ENCODE measurements at regions not wholly inside any gene's neighbourhood (a gene's known extent, or its start where the extent isn't known, plus 50 kb on each side); places are given as distances from the start of the nearest gene placed in this dataset.

- Histone ChIP-seq H3K27me3 (replicated peaks) (no peaks in the 10 kb centered on the region), H3K27ac (no peak overlapping the region), H3K4me3 (ENCODE audit: low read depth, low read length) (no peak overlapping the region), H3K36me3 (replicated peaks) (no peaks in the 10 kb centered on the region)
- in situ Hi-C loops (cut with HindIII; ENCODE audit: low pct_ligation_motif_present, low sequenced_read_pairs), result no loop called here
- DNase-seq, result no peak
- no peak for TF ChIP-seq CTCF (IDR thresholded peaks at IDR 0.05; ENCODE audit: low read depth, low read length, missing control alignments)
These were observed 78.7 kb upstream of the SEPTIN5 start for GRCh38 chr22:19635644-19636043.

- H3K27me3 ChIP-seq (replicated peaks), result no peaks in the 10 kb centered on the region
- H3K36me3 ChIP-seq (replicated peaks), result no peaks in the 10 kb centered on the region
- no peak overlapping the region for H3K27ac ChIP-seq
- no peak overlapping the region for H3K4me3 ChIP-seq (ENCODE audit: low read depth, low read length)
- in situ Hi-C loops (cut with HindIII; ENCODE audit: low pct_ligation_motif_present, low sequenced_read_pairs), result no loop called here
- no peak for DNase-seq
- TF ChIP-seq CTCF (IDR thresholded peaks at IDR 0.05; ENCODE audit: low read depth, low read length, missing control alignments), result no peak
These were observed 77.5 kb upstream of the SEPTIN5 start for GRCh38 chr22:19636696-19637407.

GRCh38 chr22:19637408-19638281, 76.7 kb upstream of the SEPTIN5 start:
- Histone ChIP-seq H3K27me3 (replicated peaks) (no peaks in the 10 kb centered on the region), H3K4me3 (ENCODE audit: low read depth, low read length) (no peak overlapping the region), H3K36me3 (replicated peaks) (no peaks in the 10 kb centered on the region), H3K27ac (no peak overlapping the region)
- DNase-seq, result no peak
- in situ Hi-C loops (cut with HindIII; ENCODE audit: low pct_ligation_motif_present, low sequenced_read_pairs), result no loop called here
- TF ChIP-seq CTCF (IDR thresholded peaks at IDR 0.05; ENCODE audit: low read depth, low read length, missing control alignments), result no peak

- H3K4me3 ChIP-seq (ENCODE audit: low read depth, low read length), result no peak overlapping the region
- H3K27me3 ChIP-seq (replicated peaks), result no peaks in the 10 kb centered on the region
- DNase-seq, result no peak
- no peak overlapping the region for H3K27ac ChIP-seq
- in situ Hi-C loops (cut with HindIII; ENCODE audit: low pct_ligation_motif_present, low sequenced_read_pairs), result no loop called here
- H3K36me3 ChIP-seq (replicated peaks), result no peaks in the 10 kb centered on the region
- TF ChIP-seq CTCF (IDR thresholded peaks at IDR 0.05; ENCODE audit: low read depth, low read length, missing control alignments), result no peak
These were observed 75.9 kb upstream of the SEPTIN5 start for GRCh38 chr22:19638282-19639015.

GRCh38 chr22:19639610-19640135, 74.6 kb upstream of the SEPTIN5 start:
- in situ Hi-C loops (cut with HindIII; ENCODE audit: low pct_ligation_motif_present, low sequenced_read_pairs), result no loop called here
- no peak overlapping the region for H3K4me3 ChIP-seq (ENCODE audit: low read depth, low read length)
- H3K27ac ChIP-seq, result no peak overlapping the region
- H3K36me3 ChIP-seq (replicated peaks), result no peaks in the 10 kb centered on the region
- TF ChIP-seq CTCF (IDR thresholded peaks at IDR 0.05; ENCODE audit: low read depth, low read length, missing control alignments), result no peak
- peaks cover 1% of the 10 kb centered on the region for H3K27me3 ChIP-seq (replicated peaks)
- DNase-seq, result no peak
